ENCODE measurements at regions not wholly inside any gene's neighbourhood (a gene's known extent, or its start where the extent isn't known, plus 50 kb on each side); places are given as distances from the start of the nearest gene placed in this dataset.

- no peak for TF ChIP-seq POLR2A (IDR thresholded peaks at IDR 0.05; ENCODE audit: low read length)
- no peak for TF ChIP-seq GATA1 (IDR thresholded peaks at IDR 0.05; ENCODE audit: low read depth, low read length)
These were observed 216.9 kb upstream of the TNP1 start for GRCh38 chr2:217076657-217077232.
